Muscle of arm (tissue), 1 donor: ENCODE measurements at regions not wholly inside any gene's neighbourhood (a gene's known extent, or its start where the extent isn't known, plus 50 kb on each side); places are given as distances from the start of the nearest gene placed in this dataset.
"Not testable (repeated sequence)": the region's sequence is repeated elsewhere in the genome, so short reads cannot be mapped to it uniquely, and the experiment has no call there.

Experiments used
- DNase-seq: peaks from one replicate; pipeline ENCODE4 v3.0.0-alpha.2; 2013

DNA sequence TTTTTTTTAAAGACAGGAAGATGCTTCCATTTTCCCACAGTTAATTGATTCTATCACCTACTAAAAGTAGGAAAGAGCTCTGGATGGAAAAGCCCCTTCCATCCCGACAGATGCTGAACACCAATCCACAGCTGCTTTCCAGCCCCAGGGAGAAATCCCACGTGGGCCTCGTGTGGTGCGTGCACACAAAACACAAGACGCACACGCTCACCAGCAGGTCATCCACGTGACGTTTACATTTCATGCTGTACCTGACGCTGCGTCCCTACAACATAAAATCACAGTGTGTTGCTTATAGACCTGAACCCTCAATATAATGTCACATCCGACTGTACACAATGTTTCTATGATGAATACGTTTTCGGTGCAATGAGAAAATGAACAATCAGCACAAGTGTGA is 50.2 kb upstream of the DACT2 start:
- DNase-seq, result no peak

DNA sequence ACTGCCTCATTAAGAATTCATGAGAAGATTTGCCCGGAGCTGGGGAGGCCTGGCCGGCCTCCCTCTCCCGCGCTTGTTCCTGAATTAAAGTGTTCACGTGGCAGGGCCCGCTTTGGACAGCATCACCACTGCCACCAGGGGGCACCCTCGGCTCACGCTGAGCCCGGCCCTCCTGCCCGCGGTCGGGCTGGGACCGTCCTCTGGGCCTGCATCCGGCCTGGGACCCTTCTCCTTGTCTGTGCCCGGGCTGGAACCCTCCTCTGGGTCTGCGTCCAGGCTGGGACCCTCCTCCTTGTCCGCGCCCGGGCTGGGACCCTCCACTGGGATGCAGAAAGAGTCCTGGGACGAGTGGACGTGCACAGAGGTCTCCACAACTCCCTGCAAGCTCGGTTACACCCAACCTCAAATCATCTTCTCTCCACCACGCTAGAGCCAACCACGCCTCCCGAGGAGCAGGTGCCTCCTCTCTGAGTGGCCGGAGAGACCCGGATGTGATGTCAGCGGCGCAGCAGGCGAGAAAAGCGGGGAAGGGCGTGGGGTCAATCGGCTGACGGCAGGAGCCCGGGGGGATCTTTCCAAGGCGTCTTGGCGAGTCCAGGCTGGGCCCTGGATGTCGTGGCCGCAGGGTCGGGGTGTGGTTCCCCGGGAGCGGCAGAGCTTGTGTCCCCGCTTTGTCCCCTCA is 50.9 kb upstream of the DACT2 start:
- peak; percentile 84 for DNase-seq

DNA sequence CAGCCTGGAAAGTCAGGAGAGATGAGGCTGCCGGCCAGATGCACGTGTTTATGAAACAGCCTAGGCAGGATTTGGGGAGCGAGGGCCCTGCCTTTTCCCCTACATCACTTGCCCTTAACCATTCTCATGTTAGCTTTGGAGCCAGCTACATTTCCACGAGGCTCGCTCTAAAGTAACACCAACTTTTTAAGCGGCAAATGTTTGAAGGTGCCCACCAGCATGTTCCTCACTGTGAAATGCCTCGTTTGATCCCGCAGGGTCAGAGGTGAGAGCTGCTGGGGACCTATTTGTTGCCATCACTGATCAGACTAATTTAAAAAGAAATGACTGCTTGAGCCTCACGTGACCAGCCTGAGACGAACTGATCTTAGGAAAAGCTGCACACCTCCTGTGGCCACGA is 51.6 kb upstream of the DACT2 start:
- DNase-seq, result no peak

DNA sequence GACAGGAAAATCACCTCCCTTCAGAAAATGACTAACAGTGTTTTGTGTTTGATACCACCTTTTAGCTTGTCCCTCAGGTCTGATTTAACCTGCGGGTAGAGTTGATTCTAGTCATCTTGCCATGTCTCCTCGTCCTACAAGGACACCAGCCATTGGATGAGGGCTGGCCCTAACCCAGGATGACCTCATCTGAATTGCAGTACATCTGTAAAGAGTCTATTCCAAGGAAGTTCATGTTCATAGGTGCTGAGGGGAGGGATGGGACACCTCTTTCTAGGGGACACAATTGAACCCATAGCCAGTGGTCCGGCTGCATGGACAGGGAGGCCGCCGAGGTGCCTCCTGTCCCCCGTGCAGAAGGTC is 52.0 kb upstream of the DACT2 start:
- DNase-seq, result no peak

DNA sequence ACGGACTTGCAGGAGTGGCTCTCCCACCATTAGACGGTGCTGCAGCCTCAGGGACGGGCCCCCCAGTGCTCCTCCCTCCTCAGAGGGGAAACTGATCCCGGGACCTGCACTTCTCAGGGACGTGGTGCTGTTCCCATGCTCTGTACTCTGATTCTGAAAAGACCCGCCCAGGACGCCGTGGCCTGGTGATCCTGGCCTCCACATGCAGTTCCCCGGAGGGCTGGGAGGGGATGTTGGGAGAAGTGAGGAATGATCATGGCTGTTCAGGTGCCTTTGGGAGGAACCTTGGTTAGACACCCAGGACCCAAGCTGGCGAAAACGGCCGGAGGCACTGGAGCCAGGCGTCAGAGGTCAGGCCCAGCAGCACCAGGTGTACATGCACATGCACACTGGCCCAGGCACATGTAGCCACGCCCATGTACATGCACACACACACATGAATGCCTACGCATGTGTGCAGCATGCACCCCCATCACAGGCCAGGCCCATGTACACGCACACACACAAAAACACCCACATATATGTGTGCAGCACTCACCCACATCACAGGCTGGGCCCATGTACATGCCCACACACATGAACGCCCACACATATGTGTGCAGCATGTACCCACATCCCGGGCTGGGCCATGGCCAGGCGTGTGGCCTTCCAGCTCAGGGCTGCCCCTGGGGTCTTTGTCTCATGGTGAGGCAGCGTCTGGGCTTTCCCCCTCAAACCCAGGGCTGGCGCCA is 52.6 kb upstream of the DACT2 start:
- no peak for DNase-seq

DNA sequence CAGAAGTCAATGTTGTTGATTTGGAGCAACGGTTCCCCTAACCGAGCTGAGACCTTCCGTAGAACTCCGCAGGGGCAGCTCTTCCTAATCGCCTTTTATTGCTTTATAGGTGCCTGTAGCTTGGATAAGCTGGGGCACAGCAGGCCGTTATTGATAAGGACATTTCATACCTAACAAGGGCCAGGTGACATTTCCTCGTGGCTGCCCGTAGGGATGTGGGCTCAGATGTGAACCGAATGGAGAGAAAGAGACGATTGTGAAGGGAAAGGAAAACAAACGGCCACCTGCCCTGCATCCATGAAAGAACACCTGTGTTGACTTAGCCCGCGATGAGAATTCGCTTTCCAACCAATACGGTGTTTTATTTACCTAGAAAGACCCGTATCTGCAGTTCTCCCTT is 53.3 kb upstream of the DACT2 start:
- DNase-seq, result no peak

DNA sequence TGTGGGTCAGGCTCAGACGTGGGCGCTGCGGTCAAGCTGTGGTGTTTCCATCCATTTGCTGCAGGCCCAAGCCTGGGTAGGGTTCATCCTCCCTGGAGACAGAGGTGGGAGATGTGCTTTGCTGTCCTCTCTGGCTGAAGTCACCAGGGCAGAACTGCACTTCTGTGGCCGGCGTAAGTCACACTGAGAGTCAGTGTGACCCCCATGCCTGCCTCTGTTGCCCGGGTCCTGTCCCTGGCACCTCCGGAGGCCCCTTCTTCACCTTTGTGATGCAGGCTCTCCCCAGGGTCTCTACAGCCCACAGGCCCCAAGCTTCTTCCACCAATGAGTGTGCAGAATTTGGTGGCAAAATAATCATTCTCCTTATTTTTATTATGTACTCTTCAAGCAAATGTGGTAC is 53.8 kb upstream of the DACT2 start:
- no peak for DNase-seq

DNA sequence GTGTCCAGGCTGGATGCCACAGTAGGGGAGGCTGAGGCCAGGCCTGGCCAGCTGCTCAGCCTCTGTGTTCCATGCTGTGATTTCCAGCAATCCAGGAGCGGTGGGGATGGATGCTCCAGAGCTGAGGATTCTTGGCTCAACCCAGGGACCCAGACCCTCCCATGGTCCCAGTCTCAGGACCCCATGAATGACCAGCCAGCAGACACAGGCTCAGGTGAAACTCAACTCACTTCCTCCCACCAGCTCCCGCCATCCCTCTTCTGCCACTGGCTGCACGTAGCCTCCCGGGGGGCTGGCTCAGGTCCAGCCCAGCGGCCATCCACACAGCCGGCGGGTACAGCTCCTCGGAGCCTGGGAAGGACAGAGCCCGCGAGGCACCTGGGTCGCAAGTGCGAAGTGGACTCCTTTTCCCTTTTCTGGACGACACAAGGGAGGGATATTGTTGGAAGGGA is 54.5 kb upstream of the DACT2 start:
- DNase-seq, result no peak

DNA sequence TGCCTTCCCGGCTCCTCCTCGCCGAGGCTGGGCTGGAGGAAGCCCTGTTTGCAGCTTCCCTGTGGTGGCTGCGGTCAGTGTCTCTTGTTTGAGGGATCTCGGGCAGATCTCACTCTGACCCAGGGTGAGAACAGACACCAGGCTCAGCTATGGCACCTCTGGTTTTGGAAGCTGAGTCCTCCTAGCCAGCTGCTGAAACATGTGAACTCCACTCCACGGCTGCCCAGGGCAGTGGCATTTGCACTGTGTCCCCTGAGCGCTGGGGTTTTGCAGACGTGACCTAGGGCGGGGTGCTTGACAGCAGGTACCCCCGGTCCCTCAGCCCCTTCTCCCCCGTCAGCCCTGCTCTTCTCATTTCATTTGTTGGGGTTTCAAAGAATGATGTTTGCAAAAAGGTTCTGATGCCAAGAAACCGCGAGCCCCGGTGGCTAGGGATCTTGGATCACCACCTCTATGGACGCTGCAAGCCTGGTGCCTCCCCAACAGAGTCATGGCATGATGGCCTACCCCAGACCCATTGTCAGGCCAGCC is 55.0 kb upstream of the DACT2 start:
- DNase-seq, result no peak

DNA sequence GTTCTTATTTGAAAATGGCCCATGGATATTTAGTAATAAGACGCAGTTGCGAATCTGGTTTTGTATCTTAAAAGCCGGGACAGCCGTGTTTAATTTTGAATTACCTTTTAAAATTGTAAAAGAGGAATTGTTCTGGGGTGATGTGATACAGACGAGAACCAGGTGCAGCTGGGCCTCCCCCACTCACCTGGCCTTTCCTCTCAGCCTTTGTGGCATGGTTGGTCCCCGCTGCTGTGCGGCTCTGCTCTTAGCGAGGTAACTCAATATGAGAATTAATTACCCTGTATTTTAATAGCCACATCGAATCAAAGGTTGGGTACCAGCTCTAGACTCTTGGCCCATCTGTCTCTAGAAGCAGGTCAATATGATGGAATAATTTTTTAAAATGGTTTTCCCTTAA is 56.5 kb upstream of the DACT2 start:
- DNase-seq, result no peak

DNA sequence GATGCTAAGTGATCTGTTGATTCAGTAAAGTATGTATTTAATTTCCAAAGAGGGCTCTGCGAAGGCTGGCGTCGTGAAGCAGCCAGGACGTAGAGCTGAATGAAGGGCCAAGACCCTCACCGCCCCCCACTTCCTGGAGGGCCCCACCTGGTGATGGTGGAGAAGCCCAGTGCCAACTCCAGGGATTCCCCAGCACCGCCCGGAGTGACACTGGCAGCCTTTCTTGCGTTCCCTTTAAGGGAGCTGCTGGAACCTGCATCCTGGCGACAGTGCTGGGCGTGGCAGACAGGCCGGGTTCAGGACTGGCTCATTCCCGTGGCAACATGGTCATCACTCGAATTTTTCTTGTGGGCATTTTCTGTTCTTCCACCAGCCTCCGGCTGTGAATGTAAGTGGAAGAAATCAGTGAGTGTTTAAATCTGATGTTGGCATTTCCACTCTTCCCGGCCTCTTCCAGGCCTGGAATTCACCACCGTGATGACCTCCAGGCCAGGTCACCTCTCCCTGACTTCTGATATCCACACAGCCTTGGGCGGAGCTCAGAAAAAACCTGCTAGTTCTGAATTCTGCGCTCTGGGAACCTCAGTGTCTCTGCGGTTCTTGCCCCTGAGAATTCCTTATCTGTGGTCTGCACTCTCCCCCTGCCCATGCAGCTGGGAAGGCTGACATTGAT is 57.4 kb upstream of the DACT2 start:
- no peak for DNase-seq

DNA sequence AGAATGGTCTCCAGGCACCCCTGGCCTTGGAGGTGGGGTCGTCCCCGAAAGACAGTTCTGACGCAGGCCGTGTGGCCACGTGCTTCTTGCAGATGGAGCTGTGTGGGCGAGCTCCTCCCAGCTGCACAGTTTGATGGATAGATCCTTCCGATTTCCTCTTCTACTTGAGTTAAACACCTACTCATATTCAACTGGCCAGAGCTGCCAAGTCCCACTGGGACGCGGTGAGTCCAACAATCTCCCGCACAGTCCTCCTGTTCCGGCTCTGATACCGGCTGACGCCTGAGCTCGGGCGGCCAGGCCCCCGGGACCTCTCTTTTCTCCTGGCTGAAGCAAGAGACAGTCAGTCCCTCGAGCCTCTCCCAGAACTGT is 57.9 kb upstream of the DACT2 start:
- peak; percentile 58 for DNase-seq

DNA sequence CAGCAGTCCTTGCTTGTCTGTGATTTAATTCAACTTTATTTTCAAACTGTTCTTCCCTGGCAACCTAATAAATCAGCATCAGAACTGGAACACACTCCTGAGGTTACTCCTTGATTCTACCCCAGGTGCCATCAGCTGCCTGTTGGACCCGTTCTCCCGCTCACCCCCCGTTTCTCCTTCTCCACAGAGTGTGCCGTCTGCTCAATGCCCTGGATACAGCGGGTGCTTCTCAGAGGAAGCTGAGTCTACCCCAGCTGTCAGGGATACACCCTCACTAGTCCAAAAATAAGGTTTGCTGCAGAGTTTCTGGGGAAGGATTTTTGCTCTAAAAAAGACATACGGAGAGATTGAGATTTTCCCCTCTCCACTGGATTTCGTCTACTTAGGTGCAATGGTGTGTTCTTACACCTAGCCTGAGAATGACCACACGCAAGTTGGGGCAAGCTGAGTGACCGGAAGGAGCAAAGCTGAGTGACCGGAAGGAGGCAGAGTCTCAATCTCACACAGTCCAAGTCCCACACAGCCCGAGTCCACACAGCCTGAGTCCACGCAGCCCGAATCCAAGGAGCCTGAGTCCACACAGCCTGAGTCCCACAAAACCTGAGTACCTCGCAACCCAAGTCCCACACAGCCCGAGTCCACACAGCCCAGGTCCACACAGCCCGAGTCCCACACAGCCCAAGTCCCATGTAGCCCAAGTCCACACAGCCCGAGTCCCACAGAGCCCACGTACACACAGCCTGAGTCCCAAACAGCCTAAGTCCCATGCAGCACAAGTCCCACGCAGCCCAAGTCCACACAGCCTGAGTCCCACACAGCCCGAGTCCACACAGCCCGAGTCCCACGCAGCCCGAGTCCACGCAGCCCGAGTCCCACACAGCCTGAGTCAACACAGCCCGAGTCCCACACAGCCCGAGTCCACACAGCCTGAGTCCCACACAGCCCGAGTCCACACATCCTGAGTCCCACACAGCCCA is 58.6 kb upstream of the DACT2 start:
- no peak for DNase-seq

DNA sequence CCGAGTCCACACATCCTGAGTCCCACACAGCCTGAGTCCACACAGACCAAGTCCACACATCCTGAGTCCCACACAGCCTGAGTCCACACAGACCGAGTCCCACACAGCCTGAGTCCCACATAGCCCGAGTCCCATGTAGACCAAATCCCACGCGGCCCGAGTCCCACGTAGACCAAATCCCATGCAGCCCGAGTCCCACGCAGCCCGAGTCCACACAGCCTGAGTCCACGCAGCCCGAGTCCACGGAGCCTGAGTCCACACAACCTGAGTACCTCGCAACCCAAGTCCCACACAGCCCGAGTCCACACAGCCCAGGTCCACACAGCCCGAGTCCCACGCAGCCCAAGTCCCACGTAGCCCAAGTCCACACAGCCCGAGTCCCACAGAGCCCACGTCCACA is 60.0 kb upstream of the DACT2 start:
- not testable (repeated sequence) for DNase-seq

DNA sequence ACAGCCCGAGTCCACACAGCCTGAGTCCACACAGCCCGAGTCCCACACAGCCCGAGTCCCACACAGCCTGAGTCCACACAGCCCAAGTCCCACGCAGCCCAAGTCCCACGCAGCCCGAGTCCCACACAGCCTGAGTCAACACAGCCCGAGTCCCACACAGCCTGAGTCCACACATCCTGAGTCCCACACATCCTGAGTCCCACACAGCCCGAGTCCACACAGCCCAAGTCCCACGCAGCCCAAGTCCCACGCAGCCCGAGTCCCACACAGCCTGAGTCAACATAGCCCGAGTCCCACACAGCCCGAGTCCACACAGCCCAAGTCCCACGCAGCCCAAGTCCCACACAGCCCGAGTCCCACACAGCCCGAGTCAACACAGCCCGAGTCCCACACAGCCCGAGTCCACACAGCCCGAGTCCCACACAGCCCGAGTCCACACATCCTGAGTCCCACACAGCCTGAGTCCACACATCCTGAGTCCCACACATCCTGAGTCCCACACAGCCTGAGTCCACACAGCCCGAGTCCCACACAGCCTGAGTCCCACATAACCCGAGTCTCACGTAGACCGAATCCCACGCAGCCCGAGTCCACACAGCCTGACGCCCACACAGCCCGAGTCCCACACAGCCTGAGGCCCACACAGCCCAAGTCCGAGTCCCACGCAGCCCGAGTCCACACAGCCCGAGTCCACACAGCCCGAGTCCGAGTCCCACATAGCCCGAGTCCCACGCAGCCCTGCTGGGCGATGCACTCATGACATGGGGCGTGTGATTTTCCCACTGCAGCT is 60.6 kb upstream of the SMOC2 start:
- not testable (repeated sequence) for DNase-seq

DNA sequence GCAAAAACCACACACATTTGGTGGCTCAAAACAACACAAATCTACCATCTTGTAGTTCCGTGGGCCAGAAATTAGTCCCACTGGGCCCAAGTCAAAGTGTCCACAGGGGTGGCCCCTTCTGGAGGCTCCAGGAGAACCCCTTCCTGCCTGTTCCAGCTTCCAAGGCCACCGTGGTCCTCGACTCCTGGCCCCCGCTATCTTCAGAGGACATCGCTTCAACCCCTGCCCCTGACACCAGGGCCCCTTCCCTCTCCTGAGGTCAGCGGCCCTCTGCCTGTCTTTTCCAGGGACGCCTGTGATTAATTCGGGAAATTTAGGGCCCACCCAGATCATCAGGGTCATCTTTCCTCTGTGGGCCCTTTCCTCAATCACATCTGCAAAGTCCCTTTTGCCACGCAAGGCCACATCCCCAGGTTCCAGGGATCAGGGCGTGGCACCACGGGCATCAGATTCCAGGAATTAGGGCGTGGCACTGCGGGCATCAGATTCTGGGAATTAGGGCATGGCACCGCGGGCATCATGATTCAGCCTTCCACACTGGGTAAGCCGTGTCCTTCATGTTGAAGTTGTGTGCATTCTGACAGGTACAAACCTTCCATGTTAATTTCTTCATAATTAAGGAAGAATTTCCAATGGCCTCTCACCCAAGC is 59.9 kb upstream of the SMOC2 start:
- no peak for DNase-seq

DNA sequence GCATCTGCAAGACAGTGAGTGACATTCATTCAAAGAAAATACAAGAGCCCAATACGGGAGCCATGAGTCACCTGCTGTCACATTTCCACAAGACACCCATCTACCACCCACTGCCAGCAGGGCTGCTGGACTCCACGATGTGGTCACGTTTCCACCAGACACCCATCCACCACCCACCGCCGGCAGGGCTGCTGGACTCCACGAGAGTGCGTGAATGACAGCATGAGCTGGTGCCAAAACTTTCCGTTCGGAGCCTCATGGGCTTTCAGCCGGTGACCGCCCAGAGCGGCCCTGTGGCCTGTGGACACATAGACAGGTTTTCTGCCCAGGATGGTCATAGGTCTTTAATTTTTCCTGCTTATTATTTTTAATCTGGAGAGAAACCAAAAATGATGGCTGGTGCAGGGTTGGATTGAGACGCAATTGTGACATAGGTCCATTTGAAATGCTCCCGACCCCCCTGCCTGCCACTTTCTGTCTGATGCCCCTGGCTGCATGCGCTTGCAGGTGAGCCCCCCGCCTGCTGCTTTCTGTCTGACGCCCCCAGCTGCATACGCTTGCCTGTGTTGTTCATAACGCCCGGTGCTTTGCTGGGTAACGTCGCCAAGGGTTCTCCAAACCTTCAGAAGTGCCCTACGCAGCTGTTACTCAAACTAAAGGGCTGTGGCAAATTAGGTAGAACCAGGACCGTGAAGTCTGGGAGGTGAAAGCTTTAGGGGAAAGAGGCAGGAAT is 59.1 kb upstream of the SMOC2 start:
- no peak for DNase-seq

DNA sequence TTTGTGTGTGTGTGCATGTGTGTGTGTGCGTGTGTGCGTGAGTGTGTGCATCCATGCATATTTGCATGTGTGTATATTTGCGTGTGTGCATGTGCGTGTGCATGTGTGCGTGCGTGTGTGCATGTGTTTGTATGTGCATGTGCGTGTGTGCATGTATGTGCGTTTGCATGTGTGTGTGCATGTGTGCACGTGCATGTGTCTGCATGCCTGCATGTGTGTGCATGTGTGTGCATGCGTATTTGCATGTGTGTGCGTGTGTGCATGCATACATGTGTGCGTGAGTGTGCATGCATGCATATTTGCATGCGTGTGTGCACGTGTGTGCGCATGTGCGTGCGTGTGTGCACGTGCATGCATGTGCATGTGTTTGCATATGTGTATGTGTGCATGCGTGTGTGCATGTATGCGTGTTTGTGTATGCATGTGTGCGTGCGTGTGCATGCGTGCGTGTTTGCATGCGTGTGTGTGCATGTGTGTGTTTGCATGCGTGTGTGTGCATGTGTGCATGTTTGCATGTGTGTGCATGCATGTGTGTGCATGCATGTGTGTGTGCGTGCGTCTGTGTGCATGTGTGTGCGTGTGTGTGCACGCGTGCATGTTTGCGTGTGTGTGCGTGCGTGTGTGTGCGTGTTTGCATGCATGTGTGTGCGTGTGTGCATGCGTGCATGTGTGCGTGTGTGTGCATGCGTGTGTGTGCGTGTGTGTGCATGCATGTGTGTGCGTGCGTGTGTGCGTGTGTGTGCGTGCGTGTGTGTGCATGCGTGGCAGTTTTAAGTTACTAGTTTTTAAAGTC is 57.7 kb upstream of the SMOC2 start:
- no peak for DNase-seq
